D341Med (cell line): ENCODE measurements at regions not wholly inside any gene's neighbourhood (a gene's known extent, or its start where the extent isn't known, plus 50 kb on each side); places are given as distances from the start of the nearest gene placed in this dataset.
"Not testable (repeated sequence)": the region's sequence is repeated elsewhere in the genome, so short reads cannot be mapped to it uniquely, and the experiment has no call there.

Source experiments
- DNase-seq: peaks from one replicate; pipeline ENCODE4 v3.0.0; 2012; ENCODE audit warnings: low spot score

DNA sequence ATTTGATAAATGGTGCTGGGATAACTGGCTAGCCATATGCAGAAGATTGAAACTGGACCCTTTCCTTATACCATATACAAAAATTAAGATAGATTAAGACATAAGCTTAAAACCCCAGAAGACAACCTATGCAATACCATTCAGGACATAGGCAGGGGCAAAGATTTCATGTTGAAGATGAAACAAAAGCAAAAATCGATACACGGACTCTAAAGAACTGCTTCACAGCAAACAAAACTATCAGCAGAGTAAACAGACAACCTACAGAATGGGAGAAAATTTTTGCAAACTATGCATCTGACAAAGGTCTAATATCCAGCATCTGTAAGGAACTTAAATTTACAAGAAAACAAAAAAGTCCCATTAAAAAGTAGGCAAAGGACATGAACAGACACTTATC is 255.9 kb downstream of the TINAG start:
- not testable (repeated sequence) for DNase-seq

- no peak for DNase-seq
Measured at GRCh38 chr6:54574671-54575070, 266.4 kb downstream of the TINAG start.

- no peak for DNase-seq
Measured at GRCh38 chr6:54578261-54578660, 268.3 kb upstream of the FAM83B start.

DNA sequence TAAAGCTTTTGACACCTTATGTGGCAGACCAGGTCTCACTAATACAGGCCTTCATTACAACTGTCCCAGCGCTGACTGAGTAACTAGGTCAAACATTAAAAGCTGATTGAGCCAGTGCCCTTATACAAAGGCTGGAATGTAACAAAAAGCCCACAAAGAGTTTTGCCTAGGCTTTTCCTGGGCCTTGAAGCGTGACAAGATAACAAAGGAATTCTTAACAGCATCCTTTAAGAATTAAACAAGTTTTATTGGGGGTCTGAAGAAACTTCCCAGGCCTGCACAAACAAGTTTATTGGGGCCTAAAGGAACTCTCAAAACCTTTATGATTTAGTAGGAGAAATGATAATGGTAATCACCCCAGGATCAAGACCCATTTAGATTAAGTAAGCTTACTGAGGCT is 267.6 kb upstream of the FAM83B start:
- no peak for DNase-seq

DNA sequence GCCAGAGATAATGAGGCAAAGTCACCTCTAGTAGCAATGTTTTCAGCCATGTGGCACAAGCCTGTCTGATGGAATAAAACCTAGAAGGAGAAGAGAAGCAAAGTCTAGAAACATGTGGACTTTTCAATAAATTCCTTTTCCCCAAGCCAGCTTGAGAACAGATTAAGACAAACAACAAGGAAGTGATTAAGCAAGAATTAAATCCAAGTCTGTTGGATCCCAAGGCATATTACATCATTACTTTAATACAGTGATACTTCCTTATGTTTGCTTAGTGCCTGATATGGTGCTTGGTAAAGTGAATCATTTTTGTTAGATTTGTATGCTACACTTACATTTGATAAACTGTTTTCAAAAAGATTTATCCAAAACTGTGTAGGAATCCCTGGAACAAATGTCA is 260.3 kb upstream of the FAM83B start:
- no peak for DNase-seq

DNA sequence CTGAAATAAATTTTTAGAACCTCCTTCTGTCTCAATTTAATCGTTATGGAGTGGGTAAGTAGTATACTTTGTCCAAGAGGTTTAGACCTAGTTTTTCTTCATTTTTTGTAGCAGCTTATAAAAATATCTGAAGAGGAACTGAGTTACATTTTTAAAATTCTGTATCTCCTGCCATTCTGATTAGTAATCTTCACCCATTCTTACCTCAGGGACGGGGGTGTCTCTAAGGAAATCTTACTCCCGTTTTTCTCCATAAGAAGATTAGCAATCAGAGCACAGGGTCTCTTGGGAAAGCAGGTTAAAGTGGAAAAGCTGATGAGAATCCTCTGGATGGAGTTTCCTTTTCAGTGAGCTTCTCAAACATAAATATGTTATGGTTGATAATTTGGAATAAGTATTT is 259.3 kb upstream of the FAM83B start:
- DNase-seq, result peak; percentile 36

GRCh38 chr6:54588176-54588575 is 258.4 kb upstream of the FAM83B start:
- no peak for DNase-seq

DNA sequence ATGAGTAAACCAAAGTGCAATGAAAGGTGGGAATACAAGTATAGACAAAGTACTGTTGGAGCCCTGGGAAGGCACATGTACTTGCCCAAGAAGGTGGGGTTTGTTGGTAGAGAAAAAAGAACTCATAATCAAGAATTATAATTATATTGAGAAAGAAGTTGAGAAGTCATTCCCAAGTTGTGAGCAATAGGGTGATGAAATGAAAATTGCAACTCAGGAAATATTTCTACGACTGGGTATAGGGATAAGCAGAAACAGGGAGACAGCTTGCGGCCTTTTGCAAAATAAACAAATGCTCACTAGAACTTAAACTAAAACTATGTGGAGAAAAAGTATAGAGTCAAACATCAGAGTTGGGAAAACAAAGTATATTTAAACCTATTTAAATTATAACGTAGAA is 250.7 kb upstream of the FAM83B start:
- no peak for DNase-seq

DNA sequence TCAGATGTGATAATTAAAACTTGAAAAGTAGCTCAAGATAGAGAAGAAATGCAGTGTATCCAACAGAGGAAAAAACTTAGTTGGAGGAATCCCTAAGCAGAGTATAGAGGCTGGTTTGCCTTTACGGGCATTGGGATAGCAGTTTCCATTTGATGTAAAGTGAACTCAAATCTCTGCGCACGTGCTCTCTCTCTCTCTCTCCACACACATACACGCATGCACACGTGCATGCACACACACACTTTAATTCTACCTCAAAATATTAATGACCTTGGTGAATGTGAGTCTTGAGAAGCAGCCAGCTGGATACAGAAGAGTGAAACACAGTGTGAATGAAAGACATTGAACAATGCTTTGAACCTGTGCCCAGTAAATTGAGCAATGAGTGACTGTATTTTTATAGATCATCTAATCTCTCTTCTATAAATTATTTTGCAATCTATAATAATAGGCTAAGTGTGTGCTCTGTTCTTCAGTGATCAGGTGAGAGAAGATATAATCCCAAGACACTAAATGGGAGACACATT is 247.7 kb upstream of the FAM83B start:
- no peak for DNase-seq

DNA sequence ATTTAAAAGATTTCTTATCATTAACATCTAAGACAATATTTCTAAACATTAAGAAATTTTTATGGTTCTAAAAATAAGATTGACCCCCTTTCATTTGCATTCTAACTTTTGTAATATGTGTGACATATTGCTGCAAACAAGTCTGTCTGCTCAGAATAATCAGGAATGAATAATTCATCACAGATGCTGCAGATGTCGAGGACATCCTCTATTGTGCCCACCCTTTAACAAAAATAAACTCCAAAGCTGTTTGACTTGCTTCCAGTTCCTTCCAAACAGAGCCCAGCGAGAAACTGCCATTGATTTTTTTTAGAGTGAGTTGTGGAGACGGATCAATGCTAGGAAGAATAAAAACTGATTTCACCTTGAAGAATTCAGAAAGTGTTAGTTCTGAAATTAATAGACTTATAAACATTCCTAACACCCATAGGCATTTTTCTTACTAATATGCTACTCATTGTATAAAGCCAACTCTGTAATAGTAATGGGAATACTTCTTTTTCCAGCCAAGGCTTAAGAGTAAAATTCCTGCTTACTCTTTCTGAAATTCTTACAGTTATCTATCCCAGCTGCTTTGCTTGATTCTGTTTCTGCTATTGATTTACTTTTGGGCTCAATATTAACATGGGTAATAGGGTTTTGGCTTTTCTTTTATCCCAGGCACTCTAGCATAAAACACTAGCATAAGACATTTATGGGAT is 244.8 kb upstream of the FAM83B start:
- DNase-seq, result no peak

GRCh38 chr6:54602591-54602990 is 244.0 kb upstream of the FAM83B start:
- DNase-seq, result no peak

DNA sequence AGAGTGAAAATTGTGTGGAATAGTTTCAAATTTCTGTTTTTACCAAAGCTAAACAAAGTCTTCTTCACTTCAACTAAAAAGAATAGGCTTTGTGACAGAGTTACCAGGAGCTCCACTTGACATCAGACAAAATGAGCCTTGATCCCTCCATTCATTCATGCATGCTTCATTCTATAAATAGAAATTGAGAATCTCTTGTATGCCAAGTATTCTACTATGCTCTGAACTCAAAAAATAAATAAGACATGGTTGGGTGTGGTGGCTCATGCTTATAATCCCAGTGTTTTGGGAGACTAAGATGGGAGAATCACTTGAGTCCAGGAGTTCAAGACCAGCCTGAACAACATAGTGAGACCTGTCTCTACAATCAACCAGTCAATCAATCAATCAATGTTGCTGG is 236.6 kb upstream of the FAM83B start:
- DNase-seq, result no peak

- no peak for DNase-seq
Measured at GRCh38 chr6:54613596-54613995, 233.0 kb upstream of the FAM83B start.

DNA sequence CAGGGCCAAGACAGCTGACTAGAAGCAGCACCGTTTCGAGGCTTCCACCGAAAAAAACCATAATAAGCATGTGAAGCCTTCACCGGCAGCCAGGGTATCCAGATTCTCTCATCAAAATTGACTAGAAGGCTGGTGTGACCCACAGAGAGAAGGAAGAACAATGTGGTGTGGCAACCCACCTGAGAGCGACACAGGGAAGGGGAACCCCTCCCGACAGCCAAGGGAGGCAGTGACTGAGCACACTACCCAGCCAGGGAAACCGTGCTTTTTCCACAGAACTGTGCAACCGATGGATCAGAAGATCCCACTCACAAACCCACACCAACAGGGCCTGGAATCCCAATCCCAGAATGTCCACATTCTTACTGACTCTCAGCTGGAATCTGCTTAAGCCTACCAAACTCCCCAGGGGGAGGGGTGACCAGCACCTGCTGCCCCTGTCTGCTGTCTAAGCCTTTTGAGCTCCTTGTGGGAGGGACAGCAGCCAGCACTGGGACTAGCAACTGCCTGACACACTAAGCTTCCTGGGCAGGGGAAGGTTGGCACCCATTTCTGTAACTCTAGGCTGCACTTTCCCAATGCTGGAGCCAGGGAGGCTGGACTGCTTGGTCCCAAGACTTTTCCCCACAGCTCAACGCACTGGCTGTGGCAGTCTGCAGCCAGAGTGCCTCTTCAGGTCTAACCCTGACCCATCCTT is 231.9 kb upstream of the FAM83B start:
- DNase-seq, result no peak

GRCh38 chr6:54617730-54618129 is 228.8 kb upstream of the FAM83B start:
- no peak for DNase-seq

- no peak for DNase-seq
Measured at GRCh38 chr6:54618572-54618971, 228.0 kb upstream of the FAM83B start.

DNA sequence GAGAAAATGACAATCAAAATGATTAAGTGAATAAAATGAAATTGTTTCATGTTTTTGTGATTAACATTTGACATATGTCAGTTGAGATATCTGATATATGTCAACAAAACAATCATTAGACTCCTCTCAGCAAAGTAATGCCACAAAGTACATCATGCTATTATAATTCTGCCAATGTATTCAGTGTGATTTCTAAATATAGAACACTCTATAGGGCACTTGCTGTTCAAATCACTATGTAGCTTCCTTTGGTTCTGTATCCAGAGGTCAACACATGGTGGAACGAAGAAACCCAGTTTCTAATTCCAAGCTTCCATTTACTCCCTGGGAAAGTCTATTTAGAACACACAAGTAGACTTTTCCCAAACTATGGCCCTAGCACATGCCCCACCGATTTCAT is 227.5 kb upstream of the FAM83B start:
- no peak for DNase-seq

DNA sequence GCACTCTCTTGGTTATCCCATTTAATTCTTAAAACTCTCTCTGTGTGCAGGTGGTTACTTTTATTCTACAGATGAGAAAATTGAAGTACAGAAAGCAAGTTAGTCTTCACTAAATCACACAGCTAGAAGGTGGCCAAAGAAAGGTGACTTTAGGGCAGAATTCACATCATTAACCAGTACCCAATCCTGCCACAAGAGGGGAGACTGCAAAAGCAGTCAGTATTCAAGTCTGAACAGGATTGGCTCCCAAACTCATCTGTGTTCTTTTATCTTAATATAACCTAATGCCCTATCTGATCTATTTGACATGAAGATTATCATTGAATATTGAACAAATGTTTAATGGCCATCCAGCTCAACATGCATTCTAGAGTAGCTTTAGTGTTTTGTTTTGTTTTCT is 225.3 kb upstream of the FAM83B start:
- no peak for DNase-seq

DNA sequence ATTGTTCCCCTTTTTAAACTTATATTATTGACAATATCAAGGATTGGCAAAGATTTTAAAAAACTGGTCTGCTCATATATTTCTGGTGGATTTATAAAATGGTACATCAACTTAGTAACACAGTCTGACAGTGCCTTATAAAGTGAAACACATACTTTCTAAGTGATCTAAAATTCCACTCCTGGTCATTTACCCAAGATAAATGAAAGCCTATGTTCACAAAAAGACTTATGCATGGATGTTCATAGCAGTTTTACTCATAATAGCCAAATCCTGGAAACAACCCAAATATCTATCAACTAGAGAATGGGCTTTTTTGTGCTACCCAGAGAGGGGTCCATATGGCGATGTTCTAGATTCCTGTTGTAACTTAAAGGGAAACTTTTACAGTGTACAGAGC is 222.4 kb upstream of the FAM83B start:
- no peak for DNase-seq

GRCh38 chr6:54624779-54625178 is 221.8 kb upstream of the FAM83B start:
- no peak for DNase-seq

DNA sequence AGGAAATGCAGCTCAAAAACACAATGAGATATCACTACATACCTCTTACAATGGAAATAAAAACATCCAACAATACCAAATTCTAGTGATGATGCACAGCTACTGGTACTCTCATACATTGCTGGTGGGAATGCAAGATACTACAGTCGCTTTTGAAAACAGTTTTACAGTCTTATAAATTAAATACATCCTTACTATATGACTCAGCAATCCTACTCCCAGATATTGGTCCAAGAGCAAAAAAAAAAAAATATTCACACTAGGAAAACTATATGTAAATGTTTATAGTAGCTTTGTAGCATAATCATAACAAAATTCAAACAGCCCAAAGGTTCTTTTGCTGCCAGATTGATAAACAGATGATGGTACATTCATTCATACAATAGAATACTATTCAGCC is 217.4 kb upstream of the FAM83B start:
- DNase-seq, result no peak

- no peak for DNase-seq
Measured at GRCh38 chr6:54632984-54633565, 213.5 kb upstream of the FAM83B start.

GRCh38 chr6:54633601-54634000 is 213.0 kb upstream of the FAM83B start:
- no peak for DNase-seq
